GM21528 (cell line): ENCODE measurements at regions not wholly inside any gene's neighbourhood (a gene's known extent, or its start where the extent isn't known, plus 50 kb on each side); places are given as distances from the start of the nearest gene placed in this dataset.

Source experiments
- ATAC-seq: cut with Tn5 transposase; IDR thresholded peaks from one replicate; pipeline ENCODE4 v1.9.1; 2021; ENCODE audit warnings: mild to moderate bottlenecking, moderate library complexity; ENCODE audit not compliant: unreplicated experiment, low FRiP score

GRCh38 chr12:28925719-28926376, 223.2 kb upstream of the FAR2 start:
- no peak for ATAC-seq

GRCh38 chr12:28930704-28931103, 218.4 kb upstream of the FAR2 start:
- ATAC-seq: no peak

GRCh38 chr12:28933176-28933575, 215.9 kb upstream of the FAR2 start:
- no peak for ATAC-seq

GRCh38 chr12:28933864-28934527, 215.1 kb upstream of the FAR2 start:
- no peak for ATAC-seq

- no peak for ATAC-seq
Observed at GRCh38 chr12:28936221-28936620, 212.9 kb upstream of the FAR2 start.

GRCh38 chr12:28936711-28937110, 212.4 kb upstream of the FAR2 start:
- ATAC-seq: no peak

GRCh38 chr12:28937196-28937595, 211.9 kb upstream of the FAR2 start:
- no peak for ATAC-seq

- ATAC-seq: no peak
Observed at GRCh38 chr12:28938056-28938455, 211.0 kb upstream of the FAR2 start.

GRCh38 chr12:28938581-28939235, 210.4 kb upstream of the FAR2 start:
- no peak for ATAC-seq

GRCh38 chr12:28939427-28939826, 209.7 kb upstream of the FAR2 start:
- ATAC-seq: no peak

GRCh38 chr12:28941248-28941647, 207.8 kb upstream of the FAR2 start:
- ATAC-seq: no peak

GRCh38 chr12:28946361-28946760, 202.7 kb upstream of the FAR2 start:
- no peak for ATAC-seq

- no peak for ATAC-seq
Observed at GRCh38 chr12:28948685-28949084, 200.4 kb upstream of the FAR2 start.

- ATAC-seq: no peak
Observed at GRCh38 chr12:28949184-28949583, 199.9 kb upstream of the FAR2 start.

- no peak for ATAC-seq
Observed at GRCh38 chr12:28950049-28950448, 199.0 kb upstream of the FAR2 start.

- no peak for ATAC-seq
Observed at GRCh38 chr12:28951935-28952334, 197.1 kb upstream of the FAR2 start.

- ATAC-seq: no peak
Observed at GRCh38 chr12:28954333-28954732, 194.7 kb upstream of the FAR2 start.

- no peak for ATAC-seq
Observed at GRCh38 chr12:28955491-28955890, 193.6 kb upstream of the FAR2 start.

- no peak for ATAC-seq
Observed at GRCh38 chr12:28955931-28956330, 193.1 kb upstream of the FAR2 start.

- ATAC-seq: no peak
Observed at GRCh38 chr12:28958553-28959195, 190.4 kb upstream of the FAR2 start.

- no peak for ATAC-seq
Observed at GRCh38 chr12:28961948-28962384, 187.1 kb upstream of the FAR2 start.
